SJCRH30 (cell line): ENCODE measurements at regions not wholly inside any gene's neighbourhood (a gene's known extent, or its start where the extent isn't known, plus 50 kb on each side); places are given as distances from the start of the nearest gene placed in this dataset.

Experiments used
- DNase-seq, 2 experiments: peaks; one replicate each; pipeline ENCODE4 v3.0.0-alpha.2; 2015 to 2020
- H3K27ac ChIP-seq: fragments of 250-450 bp; sonication (Bioruptor Pico); 2 replicates; pipeline ENCODE4 v1.5.1; 2020; ENCODE audit warnings: mild to moderate bottlenecking, moderate library complexity
- H3K27me3 ChIP-seq: fragments of 250-450 bp; sonication (Bioruptor Pico); 2 replicates; pipeline ENCODE4 v1.5.1; 2020; ENCODE audit warnings: mild to moderate bottlenecking, moderate library complexity
- H3K36me3 ChIP-seq: fragments of 250-450 bp; sonication (Bioruptor Pico); 2 replicates; pipeline ENCODE4 v1.5.1; 2020; ENCODE audit warnings: mild to moderate bottlenecking, moderate library complexity
- H3K4me1 ChIP-seq: fragments of 250-450 bp; sonication (Bioruptor Pico); 2 replicates; pipeline ENCODE4 v1.5.1; 2020; ENCODE audit warnings: mild to moderate bottlenecking, moderate library complexity
- H3K4me3 ChIP-seq: fragments of 250-450 bp; sonication (Bioruptor Pico); 2 replicates; pipeline ENCODE4 v1.5.1; 2020; ENCODE audit warnings: mild to moderate bottlenecking, moderate library complexity
- H3K9me3 ChIP-seq: fragments of 250-450 bp; sonication (Bioruptor Pico); replicated peaks from 2 replicates; pipeline ENCODE4 v1.5.1; 2020; ENCODE audit warnings: mild to moderate bottlenecking, moderate library complexity

- Histone ChIP-seq H3K9me3 (no peaks in the 10 kb centered on the region; the same call in 1 of the 2 replicates), H3K36me3 (no peaks in the 10 kb centered on the region), H3K4me3 (no peak overlapping the region), H3K27ac (no peak overlapping the region), H3K4me1 (no peaks in the 10 kb centered on the region), H3K27me3 (no peaks in the 10 kb centered on the region)
- DNase-seq = no peak
Measured at GRCh38 chr20:18981962-18982539, 168.5 kb downstream of the SCP2D1 start.

DNA sequence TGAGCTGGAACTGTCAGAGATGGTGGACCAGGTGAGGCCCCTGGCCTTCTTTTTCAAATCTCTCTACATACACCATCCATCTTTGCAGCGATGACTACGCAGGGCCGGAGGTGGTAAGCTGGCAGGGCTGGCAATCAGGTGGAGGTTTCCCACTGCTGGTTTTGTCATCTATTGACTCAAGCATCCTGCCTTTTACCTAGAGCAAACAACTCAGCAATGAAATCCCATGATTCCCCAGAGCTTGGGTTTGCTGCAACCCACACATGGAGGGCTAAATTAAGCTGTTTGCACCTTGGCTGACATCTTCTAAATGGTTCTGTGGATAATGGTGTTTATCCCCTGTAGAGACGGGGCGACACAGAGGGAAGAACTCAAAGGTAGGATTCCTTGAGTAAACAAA lies 170.2 kb downstream of the SCP2D1 start:
- H3K4me1 ChIP-seq = no peaks in the 10 kb centered on the region
- no peaks in the 10 kb centered on the region for H3K27me3 ChIP-seq
- no peak for DNase-seq
- no peak overlapping the region for H3K4me3 ChIP-seq
- no peak overlapping the region for H3K27ac ChIP-seq
- H3K9me3 ChIP-seq = no peaks in the 10 kb centered on the region; the same call in 1 of the 2 replicates
- H3K36me3 ChIP-seq = no peaks in the 10 kb centered on the region

- no peaks in the 10 kb centered on the region for H3K36me3 ChIP-seq
- DNase-seq = no peak
- H3K4me1 ChIP-seq = no peaks in the 10 kb centered on the region
- H3K4me3 ChIP-seq = no peak overlapping the region
- no peaks in the 10 kb centered on the region for H3K27me3 ChIP-seq
- no peak overlapping the region for H3K27ac ChIP-seq
- H3K9me3 ChIP-seq = no peaks in the 10 kb centered on the region; the same call in 1 of the 2 replicates
Measured at GRCh38 chr20:18984238-18985200, 170.9 kb downstream of the SCP2D1 start.

DNA sequence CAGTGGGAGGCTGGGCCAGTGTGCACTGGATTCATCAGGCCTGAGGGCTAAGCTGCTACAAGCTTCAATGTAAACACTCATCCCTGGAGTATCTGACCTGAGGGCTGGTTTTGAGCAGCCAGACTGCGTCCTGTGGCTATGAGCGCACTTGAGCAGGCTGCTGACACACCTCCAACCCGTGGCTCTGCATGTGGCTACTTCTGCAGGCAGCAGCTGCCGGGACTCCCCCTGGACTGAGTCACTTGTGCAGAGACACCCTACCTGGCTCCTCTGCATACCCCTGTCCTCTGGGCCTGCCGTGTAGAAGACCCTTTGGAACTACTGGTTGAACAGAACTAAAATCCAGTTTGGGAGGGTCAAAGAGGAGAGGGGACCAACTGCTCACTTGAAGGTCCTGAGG lies 172.0 kb downstream of the SCP2D1 start:
- no peaks in the 10 kb centered on the region; the same call in 1 of the 2 replicates for H3K9me3 ChIP-seq
- no peaks in the 10 kb centered on the region for H3K4me1 ChIP-seq
- H3K36me3 ChIP-seq = no peaks in the 10 kb centered on the region
- no peaks in the 10 kb centered on the region for H3K27me3 ChIP-seq
- no peak overlapping the region for H3K27ac ChIP-seq
- no peak for DNase-seq
- no peak overlapping the region for H3K4me3 ChIP-seq

- no peaks in the 10 kb centered on the region for H3K9me3 ChIP-seq
- no peaks in the 10 kb centered on the region for H3K27me3 ChIP-seq
- H3K4me3 ChIP-seq = no peak overlapping the region
- DNase-seq = no peak
- H3K4me1 ChIP-seq = no peaks in the 10 kb centered on the region
- H3K36me3 ChIP-seq = no peaks in the 10 kb centered on the region
- H3K27ac ChIP-seq = no peak overlapping the region
Measured at GRCh38 chr20:18986146-18986830, 172.7 kb downstream of the SCP2D1 start.

GRCh38 chr20:18986895-18987580 lies 173.5 kb downstream of the SCP2D1 start:
- no peak overlapping the region for H3K4me3 ChIP-seq

GRCh38 chr20:18987781-18988360 lies 174.3 kb downstream of the SCP2D1 start:
- Histone ChIP-seq H3K4me3 (no peak overlapping the region), H3K36me3 (no peaks in the 10 kb centered on the region), H3K9me3 (no peaks in the 10 kb centered on the region), H3K4me1 (no peaks in the 10 kb centered on the region), H3K27me3 (no peaks in the 10 kb centered on the region), H3K27ac (no peak overlapping the region)
- DNase-seq = no peak

More at GRCh38 chr20:18986895-18987580, 173.5 kb downstream of the SCP2D1 start:
- Histone ChIP-seq H3K36me3 (no peaks in the 10 kb centered on the region), H3K27ac (no peak overlapping the region), H3K27me3 (no peaks in the 10 kb centered on the region), H3K4me1 (no peaks in the 10 kb centered on the region), H3K9me3 (no peaks in the 10 kb centered on the region)
- no peak for DNase-seq

- H3K4me3 ChIP-seq = no peak overlapping the region
- H3K9me3 ChIP-seq = no peaks in the 10 kb centered on the region
- H3K36me3 ChIP-seq = no peaks in the 10 kb centered on the region
- no peak for DNase-seq
- H3K27me3 ChIP-seq = no peaks in the 10 kb centered on the region
- no peaks in the 10 kb centered on the region for H3K4me1 ChIP-seq
- H3K27ac ChIP-seq = no peak overlapping the region
Measured at GRCh38 chr20:18988701-18989100, 175.1 kb downstream of the SCP2D1 start.

DNA sequence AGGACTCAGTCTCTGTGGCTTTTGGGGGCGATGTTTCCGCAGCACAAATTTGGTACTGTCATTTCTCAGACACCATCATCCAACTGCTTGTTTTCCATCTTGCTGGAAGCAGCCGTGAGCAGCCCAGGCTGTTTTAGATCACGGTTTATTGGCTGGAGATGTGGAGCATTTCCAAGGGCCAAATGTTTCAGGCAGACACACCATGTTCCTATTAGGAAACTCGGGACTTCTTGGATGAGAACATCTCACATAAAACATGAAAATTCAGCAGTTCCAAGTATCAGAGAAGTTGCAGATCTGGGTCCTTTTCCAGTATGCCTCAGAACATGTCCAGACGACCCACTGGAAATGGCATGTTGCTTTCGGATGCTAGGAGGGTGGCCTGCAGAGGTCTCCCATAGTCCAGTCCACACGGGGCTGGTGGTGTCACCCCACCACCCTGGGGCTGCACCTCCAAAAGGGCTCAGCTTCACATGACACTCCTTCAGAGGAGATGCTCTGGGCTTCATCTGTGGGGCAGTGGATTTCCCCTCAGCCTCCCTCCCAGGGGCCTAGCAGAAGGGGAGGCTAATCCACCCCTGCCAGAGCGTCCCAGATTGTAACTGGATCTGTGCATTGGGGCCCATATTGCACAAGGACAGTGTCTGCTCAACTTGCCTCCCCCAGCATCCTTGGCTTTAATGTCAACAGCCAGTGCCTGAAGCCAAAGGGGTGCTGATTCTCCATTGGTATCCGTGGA lies 176.3 kb downstream of the SCP2D1 start:
- Histone ChIP-seq H3K36me3 (no peaks in the 10 kb centered on the region), H3K4me3 (no peak overlapping the region), H3K27me3 (no peaks in the 10 kb centered on the region), H3K4me1 (no peaks in the 10 kb centered on the region), H3K9me3 (no peaks in the 10 kb centered on the region), H3K27ac (no peak overlapping the region)
- DNase-seq = no peak

DNA sequence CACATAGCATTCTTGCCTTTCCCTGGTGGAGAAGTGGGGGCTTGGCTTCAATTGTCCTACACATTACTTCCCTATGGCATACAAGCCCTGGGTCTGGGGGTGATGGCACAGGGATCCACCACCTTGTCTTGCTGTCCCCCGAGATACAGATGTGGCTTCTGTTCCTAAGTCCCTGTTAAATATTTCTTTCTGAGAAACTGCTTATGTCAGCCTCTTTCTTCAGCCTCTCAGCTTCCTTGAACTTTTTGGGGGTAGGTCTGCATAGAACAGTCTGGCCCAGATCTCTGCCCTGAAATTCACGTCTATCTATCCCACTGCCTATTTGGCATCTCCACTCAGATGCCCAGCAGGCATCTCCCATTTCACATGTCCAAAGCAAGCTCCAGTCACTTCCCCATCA lies 177.4 kb downstream of the SCP2D1 start:
- no peaks in the 10 kb centered on the region for H3K4me1 ChIP-seq
- no peaks in the 10 kb centered on the region for H3K9me3 ChIP-seq
- no peaks in the 10 kb centered on the region for H3K27me3 ChIP-seq
- H3K27ac ChIP-seq = no peak overlapping the region
- no peaks in the 10 kb centered on the region for H3K36me3 ChIP-seq
- no peak for DNase-seq
- H3K4me3 ChIP-seq = no peak overlapping the region

GRCh38 chr20:18992418-18992817 lies 178.8 kb downstream of the SCP2D1 start:
- Histone ChIP-seq H3K4me3 (no peak overlapping the region), H3K27me3 (no peaks in the 10 kb centered on the region), H3K36me3 (no peaks in the 10 kb centered on the region), H3K27ac (no peak overlapping the region), H3K4me1 (no peaks in the 10 kb centered on the region), H3K9me3 (no peaks in the 10 kb centered on the region)
- no peak for DNase-seq

GRCh38 chr20:18995455-18995854 lies 181.9 kb downstream of the SCP2D1 start:
- Histone ChIP-seq H3K4me1 (no peaks in the 10 kb centered on the region), H3K36me3 (no peaks in the 10 kb centered on the region), H3K27ac (no peak overlapping the region), H3K4me3 (no peak overlapping the region), H3K27me3 (no peaks in the 10 kb centered on the region), H3K9me3 (no peaks in the 10 kb centered on the region)
- DNase-seq = no peak

- Histone ChIP-seq H3K27me3 (no peaks in the 10 kb centered on the region), H3K36me3 (no peaks in the 10 kb centered on the region), H3K9me3 (no peaks in the 10 kb centered on the region), H3K27ac (no peak overlapping the region), H3K4me3 (no peak overlapping the region), H3K4me1 (no peaks in the 10 kb centered on the region)
- DNase-seq = no peak
Measured at GRCh38 chr20:18999086-18999485, 185.5 kb downstream of the SCP2D1 start.

DNA sequence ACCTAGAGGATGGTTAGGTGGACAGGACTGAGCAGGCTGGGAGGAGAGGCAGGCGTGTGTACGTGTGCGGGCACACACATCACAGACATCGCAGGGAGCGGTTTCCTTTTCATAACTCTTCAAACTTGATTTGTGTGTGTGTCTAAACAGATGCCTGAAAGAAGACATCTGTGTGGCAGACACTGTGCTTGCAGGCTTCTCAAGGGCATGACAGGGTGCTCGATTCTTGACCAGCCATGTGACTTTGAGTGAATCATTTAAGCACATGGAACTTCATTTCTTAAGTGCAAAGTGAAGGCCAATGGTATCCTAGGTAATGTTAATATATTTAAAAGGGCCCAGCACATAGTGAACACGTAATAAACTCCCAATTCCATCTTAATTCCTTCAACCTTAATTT lies 186.5 kb downstream of the SCP2D1 start:
- no peaks in the 10 kb centered on the region for H3K9me3 ChIP-seq
- no peak for DNase-seq
- H3K4me1 ChIP-seq = no peaks in the 10 kb centered on the region
- H3K36me3 ChIP-seq = no peaks in the 10 kb centered on the region
- H3K27ac ChIP-seq = no peak overlapping the region
- no peaks in the 10 kb centered on the region for H3K27me3 ChIP-seq
- H3K4me3 ChIP-seq = no peak overlapping the region
